HepG2 (cell line): ENCODE measurements at regions not wholly inside any gene's neighbourhood (a gene's known extent, or its start where the extent isn't known, plus 50 kb on each side); places are given as distances from the start of the nearest gene placed in this dataset.

Experiments used
- ATAC-seq: fragments of 200-7000 bp; cut with Tn5 transposase; 3 replicates; pipeline ENCODE4 v1.9.1; 2020; ENCODE audit warnings: mild to moderate bottlenecking, moderate library complexity
- BruUV-seq: library from RNA; stranded (reverse); fragments of 400-500 nt; replicated peaks from 2 replicates; lab custom pipeline; 2021; lab: Mats Ljungman, UMichigan
- CTCF ChIA-PET: fragments of 300-600 bp; formaldehyde crosslinking; extraction: SDS; loops from one replicate; lab custom pipeline; 2021; ENCODE audit warnings: low total read pairs, inconsistent platforms, low intra/inter-chr PET ratio; lab: Yijun Ruan, JAX
- POLR2A ChIA-PET: fragments of 350-600 bp; sonication (Branson Sonifier 250); formaldehyde crosslinking; loops from one replicate; lab custom pipeline; 2020; ENCODE audit warnings: antibody characterized with exemption, inconsistent platforms; lab: Yijun Ruan, JAX
- DNase-seq: peaks from one replicate; pipeline ENCODE4 v3.0.0-alpha.2; 2015; ENCODE audit warnings: low spot score
- FAIRE-seq: peaks from 3 replicates; lab custom pipeline; 2011; peaks lifted over from hg19 to GRCh38; lab: Jason Lieb, UNC
- H2AFZ ChIP-seq: one replicate; pipeline ENCODE4 v1.6.1; 2011; ENCODE audit warnings: low read length, inconsistent platforms
- H3K27ac ChIP-seq: fragments of 300-600 bp; 3 replicates; pipeline ENCODE4 v1.8.0; 2011; ENCODE audit warnings: mixed run types, mild to moderate bottlenecking, mixed read lengths, low read length, inconsistent platforms; ENCODE audit not compliant: insufficient read depth; ENCODE audit errors: extremely low read length
- H3K27me3 ChIP-seq, 2 experiments: fragments of 200-600 bp in 1 of 2; 2 replicates in 1 of 2; 3 replicates in 1 of 2; pipeline versions ENCODE4 v1.6.0 to v1.8.0; 2011; ENCODE audit warnings: low read length in 2 of 2, mild to moderate bottlenecking in 2 of 2, moderate library complexity in 2 of 2, inconsistent platforms in 1 of 2; ENCODE audit not compliant: insufficient read depth in 2 of 2, control insufficient read depth in 1 of 2
- H3K36me3 ChIP-seq, 2 experiments: fragments of 200-600 bp in 1 of 2; replicated peaks in 1 of 2; 2 replicates in 1 of 2; 3 replicates in 1 of 2; pipeline versions ENCODE4 v1.5.1 to v1.8.0; 2011; ENCODE audit warnings: low read length in 2 of 2, inconsistent platforms in 1 of 2; ENCODE audit not compliant: insufficient read depth in 2 of 2, control insufficient read depth in 1 of 2
- H3K4me1 ChIP-seq: 2 replicates; pipeline ENCODE4 v1.5.1; 2012; ENCODE audit warnings: low read length, inconsistent platforms; ENCODE audit not compliant: insufficient read depth
- H3K4me2 ChIP-seq: 2 replicates; pipeline ENCODE4 v1.6.0; 2011; ENCODE audit warnings: low read depth, low read length, inconsistent platforms
- H3K4me3 ChIP-seq, 3 experiments: fragments of 200-600 bp in 1 of 3; sonication (generic), shearing (Covaris generic) in 1 of 3; replicated peaks in 1 of 3; 2 replicates each; pipeline ENCODE4 v1.5.1; 2011 to 2016; ENCODE audit warnings: low read length in 3 of 3, inconsistent platforms in 2 of 3, low read depth in 2 of 3, mild to moderate bottlenecking in 2 of 3, control low read depth in 1 of 3, mixed read lengths in 1 of 3; ENCODE audit not compliant: insufficient read depth in 1 of 3
- H3K79me2 ChIP-seq: one replicate; pipeline ENCODE4 v1.6.1; 2011; ENCODE audit warnings: low read length, inconsistent platforms; ENCODE audit not compliant: insufficient read depth
- H3K9ac ChIP-seq: 2 replicates; pipeline ENCODE4 v1.6.0; 2011; ENCODE audit warnings: mild to moderate bottlenecking, low read depth, low read length, inconsistent platforms; ENCODE audit not compliant: insufficient read depth
- H3K9me3 ChIP-seq: 2 replicates; pipeline ENCODE4 v1.5.1; 2012; ENCODE audit warnings: mild to moderate bottlenecking, low read length
- H4K20me1 ChIP-seq: 2 replicates; pipeline ENCODE4 v1.6.0; 2011; ENCODE audit warnings: inconsistent platforms, mild to moderate bottlenecking, low read length, moderate library complexity; ENCODE audit not compliant: insufficient read depth
- AGO1 ChIP-seq: fragments of 200-400 bp; formaldehyde crosslinking; IDR thresholded peaks from 2 replicates; pipeline ENCODE4 v1.6.1; 2017; ENCODE audit warnings: mild to moderate bottlenecking, low read depth, low read length, moderate library complexity; ENCODE audit not compliant: poor library complexity, severe bottlenecking
- MXI1 ChIP-seq: IDR thresholded peaks from 3 replicates; pipeline ENCODE4 v1.6.1; 2012; ENCODE audit warnings: low read depth, low read length, inconsistent platforms, borderline replicate concordance
- POLR2AphosphoS2 ChIP-seq: IDR thresholded peaks from 2 replicates; pipeline ENCODE4 v1.6.1; 2011; ENCODE audit warnings: low read depth, low read length, improper control_type of control experiment
- YEATS4 ChIP-seq: sonication (generic); formaldehyde crosslinking; IDR thresholded peaks from 2 replicates; pipeline ENCODE4 v1.4.0; 2020; ENCODE audit warnings: missing genetic modification reagents, borderline replicate concordance
- ZFP41 ChIP-seq: sonication (generic); formaldehyde crosslinking; IDR thresholded peaks from 2 replicates; pipeline ENCODE4 v1.4.0; 2020; ENCODE audit warnings: mild to moderate bottlenecking, missing genetic modification reagents, borderline replicate concordance
- WGBS: methylation state at CpG from one replicate; pipeline ENCODE4 v1.1.6; 2017; ENCODE audit warnings: low lambda C conversion rate; 5-methylcytosine and 5-hydroxymethylcytosine counted together
- in situ Hi-C: cut with HindIII; loops from 2 replicates; pipeline ENCODE4 v1.10.0; 2017; ENCODE audit warnings: low pct_unique_long_range_greater_than_20kb; ENCODE audit not compliant: extremely low pct_ligation_motif_present
- intact Hi-C: fragments of 100-400 bp; cut with micrococcal nuclease; formaldehyde crosslinking; loops from one replicate; pipeline ENCODE4 v1.10.0; 2022; ENCODE audit not compliant: unreplicated experiment

- no peak for DNase-seq
- Histone ChIP-seq H3K9ac (no peak overlapping the region), H2AFZ (no peak overlapping the region), H3K4me1 (no peaks in the 10 kb centered on the region), H3K4me3 (no peak overlapping the region), H3K9me3 (no peaks in the 10 kb centered on the region), H3K4me2 (no peak overlapping the region), H3K27me3 (peaks cover 0 to 6% of the 10 kb centered on the region in 2 experiments; a peak in 2 of 5 replicates), H3K27ac (no peak overlapping the region), H4K20me1 (no peaks in the 10 kb centered on the region), H3K36me3 (no peaks in the 10 kb centered on the region), H3K79me2 (no peaks in the 10 kb centered on the region)
- in situ Hi-C loops = no loop called here
- intact Hi-C loops = no loop called here
- FAIRE-seq = no peak
- CTCF ChIA-PET = no interaction called here
- POLR2A ChIA-PET = no interaction called here
- BruUV-seq = no TSS peak
- TF ChIP-seq YEATS4 (CRISPR knock-in tag) = no peak
- no peak for TF ChIP-seq ZFP41 (CRISPR knock-in tag)
- no peak for TF ChIP-seq MXI1
- 42% methylated on average over 12 of the region's 14 CpGs for WGBS
- ATAC-seq = no peak
Observed at GRCh38 chr1:4033129-4033676, 133.1 kb upstream of the C1orf174 start.

GRCh38 chr1:4033713-4034112 lies 133.6 kb upstream of the C1orf174 start:
- DNase-seq (no peak), FAIRE-seq (no peak)
- in situ Hi-C loops = no loop called here
- no TSS peak for BruUV-seq
- CTCF ChIA-PET = no interaction called here
- H3K9me3 ChIP-seq = no peaks in the 10 kb centered on the region
- TF ChIP-seq POLR2AphosphoS2 (no peak), AGO1 (no peak)
- TF ChIP-seq, all 625 proteins: peak for 0
- Histone ChIP-seq H3K27me3 (peaks cover 0 to 6% of the 10 kb centered on the region in 2 experiments; a peak in 2 of 5 replicates), H3K36me3 (no peaks in the 10 kb centered on the region), H3K4me3 (no peak overlapping the region), H3K4me2 (no peak overlapping the region), H2AFZ (no peak overlapping the region), H3K9ac (no peak overlapping the region), H3K27ac (no peak overlapping the region), H4K20me1 (no peaks in the 10 kb centered on the region), H3K79me2 (no peaks in the 10 kb centered on the region), H3K4me1 (no peaks in the 10 kb centered on the region)
- POLR2A ChIA-PET = no interaction called here
- 0% methylated on average over 6 of the region's 8 CpGs for WGBS
- no peak for ATAC-seq
- intact Hi-C loops = no loop called here
